Dendritic cell treated with granulocyte-macrophage colony-stimulating factor and Interleukin-4, amounts not matched to agents 40 ng/mL and 50 ng/mL, for 4 days (primary cell): ENCODE measurements at regions not wholly inside any gene's neighbourhood (a gene's known extent, or its start where the extent isn't known, plus 50 kb on each side); places are given as distances from the start of the nearest gene placed in this dataset.

Experiments
- H3K27ac Mint-ChIP-seq: one replicate; pipeline ENCODE4 v1.8.0; 2022; ENCODE audit warnings: mild to moderate bottlenecking, mixed read lengths
- H3K27me3 Mint-ChIP-seq: one replicate; pipeline ENCODE4 v1.8.0; 2022; ENCODE audit warnings: mild to moderate bottlenecking, mixed read lengths
- H3K36me3 Mint-ChIP-seq: one replicate; pipeline ENCODE4 v1.8.0; 2022; ENCODE audit warnings: low read depth, mixed read lengths
- H3K4me1 Mint-ChIP-seq: one replicate; pipeline ENCODE4 v1.8.0; 2022; ENCODE audit warnings: low read depth, mixed read lengths
- H3K4me3 Mint-ChIP-seq: one replicate; pipeline ENCODE4 v1.8.0; 2022; ENCODE audit warnings: mild to moderate bottlenecking, moderate library complexity, mixed read lengths
- H3K9me3 Mint-ChIP-seq: one replicate; pipeline ENCODE4 v1.8.0; 2022; ENCODE audit warnings: mixed read lengths
- intact Hi-C: fragments of 100-400 bp; cut with micrococcal nuclease; formaldehyde crosslinking; loops from one replicate; pipeline ENCODE4 v1.15.0; 2022

GRCh38 chr11:8828580-8829361, 82.2 kb upstream of the AKIP1 start:
- Mint-ChIP-seq H3K27me3 (no peaks in the 10 kb centered on the region), H3K36me3 (no peaks in the 10 kb centered on the region), H3K4me1 (no peaks in the 10 kb centered on the region), H3K9me3 (no peaks in the 10 kb centered on the region), H3K4me3 (no peak overlapping the region), H3K27ac (no peak overlapping the region)
- intact Hi-C loops: no loop called here

- H3K4me1 Mint-ChIP-seq: no peaks in the 10 kb centered on the region
- H3K27me3 Mint-ChIP-seq: no peaks in the 10 kb centered on the region
- H3K9me3 Mint-ChIP-seq: no peaks in the 10 kb centered on the region
- no peaks in the 10 kb centered on the region for H3K36me3 Mint-ChIP-seq
- intact Hi-C loops: no loop called here
- H3K27ac Mint-ChIP-seq: no peak overlapping the region
- H3K4me3 Mint-ChIP-seq: no peak overlapping the region
Observed at GRCh38 chr11:8829556-8829955, 81.4 kb upstream of the AKIP1 start.

DNA sequence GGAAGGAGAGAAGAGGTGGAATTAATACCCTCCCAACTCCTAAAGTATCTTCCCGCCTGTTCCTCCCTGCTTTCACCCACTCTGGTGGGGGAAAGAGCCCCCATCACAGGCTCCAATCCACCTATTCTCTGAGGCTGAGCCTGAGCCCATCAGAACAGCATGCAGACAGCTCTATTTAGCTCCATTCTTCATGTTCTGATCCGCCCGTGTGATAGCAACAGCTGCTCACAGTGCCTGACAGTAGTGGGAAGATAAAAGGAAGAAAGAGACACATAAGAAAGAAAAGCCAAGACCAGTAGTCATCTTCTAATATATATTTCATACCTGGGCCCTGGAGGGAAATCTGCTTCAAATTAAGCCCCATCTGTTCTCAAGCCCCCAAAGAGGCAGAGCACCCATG, 80.3 kb upstream of the AKIP1 start:
- intact Hi-C loops: no loop called here
- H3K27ac Mint-ChIP-seq: no peak overlapping the region

GRCh38 chr11:8831861-8832260, 79.1 kb upstream of the AKIP1 start:
- intact Hi-C loops: no loop called here
- Mint-ChIP-seq H3K9me3 (no peaks in the 10 kb centered on the region), H3K36me3 (no peaks in the 10 kb centered on the region), H3K4me1 (no peaks in the 10 kb centered on the region), H3K27ac (no peak overlapping the region), H3K4me3 (no peak overlapping the region), H3K27me3 (peaks cover 3% of the 10 kb centered on the region)

More for the DNA sequence above, 80.3 kb upstream of the AKIP1 start:
- Mint-ChIP-seq H3K4me3 (no peak overlapping the region), H3K27me3 (peaks cover 3% of the 10 kb centered on the region), H3K36me3 (no peaks in the 10 kb centered on the region), H3K9me3 (no peaks in the 10 kb centered on the region), H3K4me1 (no peaks in the 10 kb centered on the region)

GRCh38 chr11:8832571-8833260, 78.3 kb upstream of the AKIP1 start:
- Mint-ChIP-seq H3K4me1 (peaks cover under 1% of the 10 kb centered on the region), H3K4me3 (no peak overlapping the region), H3K27ac (no peak overlapping the region), H3K27me3 (peaks cover 3% of the 10 kb centered on the region), H3K9me3 (no peaks in the 10 kb centered on the region), H3K36me3 (no peaks in the 10 kb centered on the region)
- intact Hi-C loops: no loop called here

- Mint-ChIP-seq H3K36me3 (no peaks in the 10 kb centered on the region), H3K4me1 (peaks cover 10% of the 10 kb centered on the region), H3K27ac (no peak overlapping the region), H3K27me3 (peaks cover 3% of the 10 kb centered on the region), H3K4me3 (no peak overlapping the region), H3K9me3 (no peaks in the 10 kb centered on the region)
- intact Hi-C loops: no loop called here
Observed at GRCh38 chr11:8833568-8834315, 77.2 kb upstream of the AKIP1 start.

DNA sequence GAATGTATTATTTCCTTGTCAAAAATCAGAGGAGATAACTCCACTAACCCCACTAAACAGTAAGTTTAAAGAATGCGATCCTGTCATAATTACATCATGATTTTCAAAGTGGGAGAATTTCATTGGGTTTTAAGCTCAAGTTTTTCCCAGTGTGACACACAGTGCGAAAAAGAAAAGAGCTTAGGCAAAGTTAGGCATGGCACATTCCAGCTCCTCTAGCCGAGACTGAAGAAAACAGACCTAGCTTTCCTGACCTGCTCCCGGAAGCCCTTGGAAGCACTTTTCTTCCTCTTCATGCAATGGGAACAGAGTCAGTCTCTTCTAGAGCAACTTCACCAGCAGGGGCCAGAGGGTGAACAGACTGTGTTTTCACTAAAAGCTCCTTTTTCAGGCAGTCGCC, 76.6 kb upstream of the AKIP1 start:
- Mint-ChIP-seq H3K4me3 (no peak overlapping the region), H3K9me3 (no peaks in the 10 kb centered on the region), H3K4me1 (peaks cover 10% of the 10 kb centered on the region), H3K27ac (no peak overlapping the region), H3K27me3 (peaks cover 3% of the 10 kb centered on the region), H3K36me3 (no peaks in the 10 kb centered on the region)
- intact Hi-C loops: no loop called here

- Mint-ChIP-seq H3K27me3 (peaks cover 3% of the 10 kb centered on the region), H3K4me3 (no peak overlapping the region), H3K4me1 (peaks cover 15% of the 10 kb centered on the region), H3K27ac (no peak overlapping the region), H3K9me3 (no peaks in the 10 kb centered on the region), H3K36me3 (no peaks in the 10 kb centered on the region)
- intact Hi-C loops: no loop called here
Observed at GRCh38 chr11:8838248-8838647, 72.7 kb upstream of the AKIP1 start.

DNA sequence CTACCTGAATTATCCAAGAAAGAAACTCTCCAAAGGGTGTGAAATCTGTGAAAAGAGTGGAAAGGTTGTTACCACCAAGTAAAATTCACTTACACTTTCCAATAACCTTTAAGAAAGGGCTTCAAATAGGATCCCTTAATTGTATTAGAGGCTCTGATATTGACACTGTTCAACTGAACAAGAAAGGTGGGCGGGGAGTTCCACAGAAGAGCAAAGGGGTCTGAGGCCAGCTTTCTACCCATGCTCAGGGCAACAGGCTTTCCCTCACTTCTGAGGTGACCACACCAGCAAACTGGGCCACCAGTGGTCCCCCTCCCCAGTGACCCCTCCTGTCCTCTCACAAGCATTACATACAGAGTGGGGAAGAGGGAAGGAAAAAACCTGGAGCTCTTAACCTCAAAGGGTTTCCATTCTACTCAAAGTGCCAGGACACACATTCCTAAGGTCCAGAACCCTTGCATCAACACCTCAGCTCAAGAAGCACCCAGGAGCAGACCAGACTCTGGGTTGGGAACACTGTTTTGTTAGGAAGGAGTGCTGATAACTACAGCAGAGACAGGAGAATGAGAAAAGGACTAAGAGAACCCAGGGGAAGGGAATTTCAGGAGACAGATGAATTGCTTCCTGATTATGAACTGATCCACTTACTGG, 71.6 kb upstream of the AKIP1 start:
- H3K4me1 Mint-ChIP-seq: peaks cover 15% of the 10 kb centered on the region
- H3K4me3 Mint-ChIP-seq: no peak overlapping the region
- peaks cover 3% of the 10 kb centered on the region for H3K27me3 Mint-ChIP-seq
- H3K36me3 Mint-ChIP-seq: no peaks in the 10 kb centered on the region
- no peaks in the 10 kb centered on the region for H3K9me3 Mint-ChIP-seq
- intact Hi-C loops: no loop called here
- no peak overlapping the region for H3K27ac Mint-ChIP-seq

DNA sequence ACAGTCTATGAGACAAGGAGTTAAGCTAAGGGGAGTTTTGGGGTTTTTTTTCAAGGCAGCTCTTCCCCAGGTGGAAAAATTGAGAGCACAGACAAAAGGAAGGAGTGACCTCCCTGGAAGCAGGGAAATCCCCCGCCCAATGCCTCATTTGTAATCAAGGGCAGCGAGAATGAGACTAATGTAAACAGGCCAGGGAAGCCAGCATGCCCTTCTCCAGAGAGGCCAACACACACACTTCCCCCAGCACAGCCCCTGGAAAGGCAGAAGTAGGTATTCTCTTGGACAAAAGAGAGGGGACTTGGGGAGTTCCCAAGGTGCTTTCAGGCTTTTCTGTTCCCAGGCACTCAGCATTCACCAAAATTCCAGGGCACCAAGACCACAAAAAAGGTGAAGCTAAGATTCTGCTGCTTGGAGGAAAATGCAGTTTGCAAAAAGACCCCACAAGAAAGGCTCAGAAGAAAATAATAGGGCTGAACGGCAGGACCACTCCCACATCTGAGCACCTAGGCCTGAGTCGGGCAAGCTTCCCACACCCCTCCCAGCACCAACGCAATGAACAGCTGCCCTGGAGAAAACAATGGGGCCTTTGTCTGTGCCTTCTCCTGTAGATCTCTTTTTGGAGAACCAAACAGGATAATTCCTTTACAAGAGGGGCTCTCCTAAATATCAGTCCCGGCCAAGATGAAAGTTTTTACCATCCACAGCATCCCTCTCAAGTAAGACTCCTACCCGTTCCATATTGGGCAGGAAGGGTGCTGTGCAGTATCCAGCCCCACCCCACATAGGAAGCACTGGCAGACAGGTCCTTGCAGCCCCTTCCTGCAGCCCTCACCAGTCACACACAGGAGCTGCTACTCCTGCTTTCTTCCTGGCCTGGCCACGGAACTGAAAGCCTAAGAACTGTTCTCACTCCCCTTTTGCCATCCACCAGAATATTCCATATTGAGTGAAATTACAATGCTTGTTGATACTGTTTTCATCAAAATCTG, 70.7 kb upstream of the AKIP1 start:
- Mint-ChIP-seq H3K36me3 (no peaks in the 10 kb centered on the region), H3K4me3 (no peak overlapping the region), H3K27me3 (peaks cover 2% of the 10 kb centered on the region), H3K4me1 (peaks cover 15% of the 10 kb centered on the region), H3K27ac (no peak overlapping the region), H3K9me3 (no peaks in the 10 kb centered on the region)
- intact Hi-C loops: no loop called here

- intact Hi-C loops: no loop called here
- no peaks in the 10 kb centered on the region for H3K9me3 Mint-ChIP-seq
- no peak overlapping the region for H3K4me3 Mint-ChIP-seq
- H3K36me3 Mint-ChIP-seq: no peaks in the 10 kb centered on the region
- H3K4me1 Mint-ChIP-seq: peaks cover 15% of the 10 kb centered on the region
- H3K27ac Mint-ChIP-seq: no peak overlapping the region
- peaks cover 4% of the 10 kb centered on the region for H3K27me3 Mint-ChIP-seq
Observed at GRCh38 chr11:8841899-8842298, 69.1 kb upstream of the AKIP1 start.

DNA sequence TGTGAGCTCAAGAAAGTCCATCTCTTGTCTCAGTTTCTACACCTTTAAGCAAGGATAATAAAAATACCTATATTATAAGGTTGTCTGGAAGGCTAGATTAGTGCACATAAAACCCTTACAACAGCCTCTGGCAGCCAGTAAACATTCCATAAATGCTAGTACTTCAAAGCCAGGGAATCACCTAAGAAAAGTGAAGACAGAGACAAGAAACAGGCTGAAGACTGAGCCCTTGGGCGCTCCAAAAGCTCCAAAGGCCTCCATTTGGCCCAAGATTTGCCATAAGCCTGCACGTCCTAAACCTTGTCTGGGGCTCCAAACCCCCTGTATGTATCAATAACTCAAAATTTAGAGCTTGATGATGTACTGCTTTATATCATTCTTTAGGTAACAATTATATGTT, 52.2 kb upstream of the AKIP1 start:
- H3K9me3 Mint-ChIP-seq: no peaks in the 10 kb centered on the region
- intact Hi-C loops: no loop called here
- no peak overlapping the region for H3K27ac Mint-ChIP-seq
- H3K4me1 Mint-ChIP-seq: no peaks in the 10 kb centered on the region
- no peaks in the 10 kb centered on the region for H3K36me3 Mint-ChIP-seq
- H3K27me3 Mint-ChIP-seq: peaks cover 7% of the 10 kb centered on the region
- H3K4me3 Mint-ChIP-seq: no peak overlapping the region
